GM23338 (cell line): ENCODE measurements at regions not wholly inside any gene's neighbourhood (a gene's known extent, or its start where the extent isn't known, plus 50 kb on each side); places are given as distances from the start of the nearest gene placed in this dataset.

Experiments
- ATAC-seq: fragments of 200-7000 bp; cut with Tn5 transposase; 3 replicates; pipeline ENCODE4 v1.9.1; 2020
- DNase-seq: peaks from one replicate; pipeline ENCODE4 v3.0.0-alpha.2; 2015; ENCODE audit warnings: low spot score
- H2AFZ ChIP-seq: fragments of 200-600 bp; sonication (generic); 2 replicates; pipeline ENCODE4 v1.8.0; 2016; ENCODE audit warnings: antibody characterized with exemption, mild to moderate bottlenecking, moderate library complexity
- H3F3A ChIP-seq: fragments of 200-600 bp; sonication (generic); replicated peaks from 2 replicates; pipeline ENCODE4 v1.8.0; 2017; ENCODE audit warnings: antibody characterized with exemption, mixed run types, low read depth
- H3K27ac ChIP-seq: fragments of 200-600 bp; sonication (generic); 2 replicates; pipeline ENCODE4 v1.6.1; 2016; ENCODE audit warnings: low read depth
- H3K27me3 ChIP-seq: fragments of 200-600 bp; sonication (generic); 2 replicates; pipeline ENCODE4 v1.8.0; 2016; ENCODE audit warnings: mild to moderate bottlenecking, mixed run types, moderate library complexity; ENCODE audit not compliant: insufficient read depth
- H3K36me3 ChIP-seq: fragments of 200-600 bp; sonication (generic); 2 replicates; pipeline ENCODE4 v1.8.0; 2016; ENCODE audit warnings: mild to moderate bottlenecking; ENCODE audit not compliant: insufficient read depth
- H3K4me1 ChIP-seq: fragments of 200-600 bp; sonication (generic); 2 replicates; pipeline ENCODE4 v1.8.0; 2016; ENCODE audit warnings: mild to moderate bottlenecking, moderate library complexity; ENCODE audit not compliant: insufficient read depth
- H3K4me2 ChIP-seq: fragments of 200-600 bp; sonication (generic); 2 replicates; pipeline ENCODE4 v1.7.1; 2017; ENCODE audit warnings: mixed run types
- H3K4me3 ChIP-seq: fragments of 200-600 bp; sonication (generic); 2 replicates; pipeline ENCODE4 v1.6.1; 2016; ENCODE audit warnings: mixed run types
- H3K79me2 ChIP-seq: fragments of 200-600 bp; sonication (generic); replicated peaks from 2 replicates; pipeline ENCODE4 v1.8.0; 2017; ENCODE audit warnings: mild to moderate bottlenecking; ENCODE audit not compliant: insufficient read depth
- H3K9me2 ChIP-seq: fragments of 200-600 bp; sonication (generic); 2 replicates; pipeline ENCODE4 v1.8.0; 2017; ENCODE audit not compliant: insufficient read depth
- H4K20me1 ChIP-seq: fragments of 200-600 bp; sonication (generic); replicated peaks from 2 replicates; pipeline ENCODE4 v1.8.0; 2017; ENCODE audit warnings: mild to moderate bottlenecking; ENCODE audit not compliant: insufficient read depth
- H3K27ac Mint-ChIP-seq: 2 replicates; pipeline ENCODE4 v1.8.0; 2020; ENCODE audit warnings: inconsistent platforms, mild to moderate bottlenecking, moderate library complexity, mixed read lengths
- H3K27me3 Mint-ChIP-seq: 3 replicates; pipeline ENCODE4 v1.8.0; 2022; ENCODE audit warnings: low read depth, mild to moderate bottlenecking, moderate library complexity, mixed read lengths, inconsistent platforms; ENCODE audit not compliant: insufficient read depth, poor library complexity
- H3K36me3 Mint-ChIP-seq: 3 replicates; pipeline ENCODE4 v1.8.0; 2021; ENCODE audit warnings: low read depth, mild to moderate bottlenecking, inconsistent platforms, moderate library complexity, mixed read lengths
- H3K4me1 Mint-ChIP-seq: 3 replicates; pipeline ENCODE4 v1.8.0; 2020; ENCODE audit warnings: mild to moderate bottlenecking, inconsistent platforms, mixed read lengths
- H3K4me3 Mint-ChIP-seq: 3 replicates; pipeline ENCODE4 v1.8.0; 2021; ENCODE audit warnings: moderate library complexity, mild to moderate bottlenecking, inconsistent platforms, mixed read lengths
- H3K9me3 Mint-ChIP-seq: 3 replicates; pipeline ENCODE4 v1.8.0; 2020; ENCODE audit warnings: moderate library complexity, mild to moderate bottlenecking, inconsistent platforms, mixed read lengths
- CTCF ChIP-seq, 2 experiments: fragments of 200-600 bp in 1 of 2; sonication (generic) in 1 of 2; conservative IDR thresholded peaks; 2 replicates each; pipeline versions ENCODE4 v1.5.1 to v1.6.1; 2016 to 2017; ENCODE audit warnings: antibody characterized with exemption in 2 of 2, low read depth in 2 of 2, mild to moderate bottlenecking in 2 of 2, moderate library complexity in 1 of 2
- EZH2phosphoT487 ChIP-seq: fragments of 200-600 bp; sonication (generic); IDR thresholded peaks from one replicate; pipeline ENCODE4 v1.8.1; 2018; ENCODE audit warnings: antibody characterized with exemption; ENCODE audit not compliant: unreplicated experiment
- JUNB ChIP-seq: IDR thresholded peaks from one replicate; pipeline ENCODE4 v1.6.1; 2016; ENCODE audit warnings: antibody characterized with exemption; ENCODE audit not compliant: unreplicated experiment
- NANOG ChIP-seq: IDR thresholded peaks from 2 replicates; pipeline ENCODE4 v1.6.1; 2016; ENCODE audit warnings: antibody characterized with exemption, borderline replicate concordance
- POLR2AphosphoS5 ChIP-seq: IDR thresholded peaks from 2 replicates; pipeline ENCODE4 v1.6.1; 2016; ENCODE audit warnings: antibody characterized with exemption, low read depth
- ZNF331 ChIP-seq: fragments of 250-450 bp; sonication (Bioruptor Pico); IDR thresholded peaks from 2 replicates; pipeline ENCODE4 v1.5.0; 2020; ENCODE audit warnings: low read depth, mild to moderate bottlenecking, moderate library complexity
- ZNF462 ChIP-seq: fragments of 250-450 bp; sonication (Bioruptor Pico); IDR thresholded peaks from 2 replicates; pipeline ENCODE4 v1.5.0; 2020; ENCODE audit warnings: mild to moderate bottlenecking, moderate library complexity

DNA sequence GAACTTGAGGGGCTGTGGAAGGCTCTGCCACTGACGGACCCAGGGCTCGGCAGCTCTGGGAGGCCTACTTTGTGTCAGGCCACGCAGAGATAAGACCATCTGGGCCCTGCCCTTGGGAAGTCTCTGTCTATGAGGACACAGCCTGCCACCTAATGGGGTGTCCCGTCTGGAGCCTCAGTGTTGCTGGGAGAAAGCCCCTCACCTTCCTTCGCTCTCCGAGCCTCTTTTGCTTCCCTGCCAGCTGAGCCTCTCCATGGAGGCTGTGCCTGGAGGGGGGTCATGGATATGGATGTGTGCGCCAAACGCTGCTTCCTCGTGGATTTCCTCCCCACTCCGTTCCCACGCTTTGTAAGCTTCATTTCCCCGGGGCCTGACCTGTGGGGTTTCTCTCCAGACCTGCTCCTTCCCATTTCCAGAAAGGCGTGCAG, 228.8 kb downstream of the SEC14L1 start (continued):
- TF ChIP-seq ZNF462 (CRISPR knock-in tag) = no peak
- no peak for TF ChIP-seq CTCF (conservative IDR thresholded peaks at IDR 0.05; ENCODE audit: low read depth in 2 of 2)
- TF ChIP-seq NANOG = no peak
- TF ChIP-seq JUNB = no peak
- TF ChIP-seq EZH2phosphoT487 = no peak
- TF ChIP-seq ZNF331 (CRISPR knock-in tag) = no peak

- Histone ChIP-seq H3K4me1 (peaks cover 40% of the 10 kb centered on the region), H2AFZ (no peak overlapping the region), H3F3A (0 out of 2 replicates have a peak, but pooled peaks cover 11% of the 10 kb centered on the region), H3K9me2 (no peaks in the 10 kb centered on the region), H3K79me2 (peaks cover 20% of the 10 kb centered on the region), H3K27me3 (no peaks in the 10 kb centered on the region), H3K4me2 (no peak overlapping the region), H3K36me3 (no peaks in the 10 kb centered on the region), H3K27ac (no peak overlapping the region), H3K4me3 (no peak overlapping the region), H4K20me1 (peaks cover 20% of the 10 kb centered on the region)
- Mint-ChIP-seq H3K4me3 (no peak overlapping the region; the same call in 2 of the 3 replicates), H3K27ac (no peak overlapping the region), H3K27me3 (peaks cover 23% of the 10 kb centered on the region), H3K4me1 (peaks cover 54% of the 10 kb centered on the region), H3K9me3 (no peaks in the 10 kb centered on the region), H3K36me3 (no peaks in the 10 kb centered on the region)
- no peak for DNase-seq
- ATAC-seq = no peak
- TF ChIP-seq POLR2AphosphoS5 = no peak
These were observed 229.8 kb downstream of the SEC14L1 start for GRCh38 chr17:77370586-77370985.
